AG04449 (cell line): ENCODE measurements at regions not wholly inside any gene's neighbourhood (a gene's known extent, or its start where the extent isn't known, plus 50 kb on each side); places are given as distances from the start of the nearest gene placed in this dataset.

Source experiments
- CTCF ChIA-PET: fragments of 350-600 bp; formaldehyde crosslinking; extraction: SDS; loops from one replicate; lab custom pipeline; 2021; ENCODE audit warnings: antibody characterized with exemption; lab: Yijun Ruan, JAX
- POLR2A ChIA-PET: fragments of 400-600, 350-600 bp; formaldehyde crosslinking; extraction: SDS; loops from one replicate; lab custom pipeline; 2020; ENCODE audit warnings: antibody characterized with exemption, inconsistent platforms; lab: Yijun Ruan, JAX
- DNase-seq: peaks from one replicate; pipeline ENCODE4 v3.0.0-alpha.2; 2010; ENCODE audit warnings: low read depth, low spot score
- H3K4me3 ChIP-seq: 2 replicates; pipeline ENCODE4 v1.5.1; 2011; ENCODE audit warnings: low read depth, mild to moderate bottlenecking, control low read depth, low read length
- TF ChIP-seq, protein P1 (sequence below): IDR thresholded peaks from one replicate; pipeline ENCODE4 v1.5.1; 2011; ENCODE audit warnings: mild to moderate bottlenecking, moderate library complexity, low read length, control low read depth, inconsistent platforms; ENCODE audit not compliant: insufficient read depth; ENCODE audit errors: missing control alignments

DNA sequence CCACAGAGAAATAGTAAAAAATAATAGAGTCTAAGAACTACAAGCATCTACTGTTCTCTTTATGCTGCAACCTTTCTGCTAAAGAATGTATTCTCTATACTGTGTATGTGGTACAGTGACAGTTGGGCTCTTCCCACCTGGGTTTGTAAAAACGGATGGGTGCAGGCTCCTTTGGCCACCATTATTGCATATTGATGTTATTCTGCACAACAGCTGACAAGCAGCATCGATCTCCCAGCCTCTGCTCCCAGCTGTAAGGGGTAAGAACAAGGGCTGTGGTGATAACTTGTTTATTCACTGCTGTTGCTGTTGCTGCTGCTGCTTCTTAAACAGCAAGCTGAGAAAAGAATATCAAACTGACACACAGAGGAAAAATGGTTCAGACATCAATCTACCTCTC is 56.1 kb downstream of the KCNRG start:
- DNase-seq, result no peak
- CTCF ChIA-PET, result interaction anchor here (0.9 to 1.2 kb wide), 4 partner anchors 9 to 95 kb away, joined by 3 to 6 read pairs (median 4); no protein-coding TSS in a partner anchor
- POLR2A ChIA-PET, result no interaction called here

DNA sequence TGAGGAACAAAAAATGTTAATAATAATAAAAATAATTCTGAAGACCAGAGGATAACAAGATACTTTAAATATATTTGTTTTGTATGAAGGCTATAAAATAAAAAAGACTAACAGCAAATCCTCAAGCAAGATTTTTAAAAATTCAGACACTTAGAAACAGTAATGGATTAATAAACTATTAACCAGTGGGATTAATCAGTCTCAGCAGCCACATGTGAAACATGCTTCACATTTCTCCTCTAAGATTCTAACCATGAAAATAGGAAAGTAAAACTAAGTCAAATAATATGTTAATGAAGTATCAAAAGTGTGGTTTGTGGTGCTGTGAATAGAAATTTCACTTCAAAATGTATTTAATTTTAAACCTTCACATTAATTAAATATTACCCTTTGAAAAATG is 57.4 kb downstream of the KCNRG start:
- ChIA-PET POLR2A (interaction anchor here (0.7 kb wide), 1 partner anchor 75 kb away, joined by 3 read pairs; no protein-coding TSS in a partner anchor), CTCF (interaction anchor here (0.9 to 2.1 kb wide), 2 partner anchors 12 to 75 kb away, joined by 3 to 11 read pairs; no protein-coding TSS in a partner anchor)
- no peak overlapping the region for H3K4me3 ChIP-seq
- DNase-seq, result no peak
- TF ChIP-seq, protein P1, sequence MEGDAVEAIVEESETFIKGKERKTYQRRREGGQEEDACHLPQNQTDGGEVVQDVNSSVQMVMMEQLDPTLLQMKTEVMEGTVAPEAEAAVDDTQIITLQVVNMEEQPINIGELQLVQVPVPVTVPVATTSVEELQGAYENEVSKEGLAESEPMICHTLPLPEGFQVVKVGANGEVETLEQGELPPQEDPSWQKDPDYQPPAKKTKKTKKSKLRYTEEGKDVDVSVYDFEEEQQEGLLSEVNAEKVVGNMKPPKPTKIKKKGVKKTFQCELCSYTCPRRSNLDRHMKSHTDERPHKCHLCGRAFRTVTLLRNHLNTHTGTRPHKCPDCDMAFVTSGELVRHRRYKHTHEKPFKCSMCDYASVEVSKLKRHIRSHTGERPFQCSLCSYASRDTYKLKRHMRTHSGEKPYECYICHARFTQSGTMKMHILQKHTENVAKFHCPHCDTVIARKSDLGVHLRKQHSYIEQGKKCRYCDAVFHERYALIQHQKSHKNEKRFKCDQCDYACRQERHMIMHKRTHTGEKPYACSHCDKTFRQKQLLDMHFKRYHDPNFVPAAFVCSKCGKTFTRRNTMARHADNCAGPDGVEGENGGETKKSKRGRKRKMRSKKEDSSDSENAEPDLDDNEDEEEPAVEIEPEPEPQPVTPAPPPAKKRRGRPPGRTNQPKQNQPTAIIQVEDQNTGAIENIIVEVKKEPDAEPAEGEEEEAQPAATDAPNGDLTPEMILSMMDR, result no peak

More for the DNA sequence above, 56.1 kb downstream of the KCNRG start:
- H3K4me3 ChIP-seq, result no peak overlapping the region
- TF ChIP-seq, protein P1, result no peak

DNA sequence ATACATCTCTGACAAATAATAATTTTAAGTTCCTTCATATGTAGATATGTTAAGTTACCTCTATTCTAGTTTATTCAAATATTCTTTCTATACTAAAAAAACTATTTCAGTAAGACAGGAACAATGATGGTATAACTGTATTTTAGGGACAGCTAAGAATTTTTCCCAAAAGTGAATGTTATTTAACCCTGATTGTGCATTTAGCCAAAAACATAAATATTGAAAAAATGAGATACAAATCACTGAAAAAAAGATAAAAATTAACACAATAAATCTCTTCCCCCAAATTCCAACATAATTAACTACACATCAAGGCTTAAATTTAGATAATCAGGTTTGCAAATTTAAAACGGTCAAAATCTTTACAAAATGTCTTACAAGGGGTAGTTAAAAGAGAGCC is 58.1 kb downstream of the KCNRG start:
- ChIA-PET CTCF (interaction anchor here (0.9 to 2.1 kb wide), 3 partner anchors 11 to 97 kb away, joined by 3 to 11 read pairs (median 4); no protein-coding TSS in a partner anchor), POLR2A (interaction anchor here (0.7 kb wide), 1 partner anchor 76 kb away, joined by 3 read pairs; no protein-coding TSS in a partner anchor)
- DNase-seq, result no peak
- TF ChIP-seq, protein P1, result no peak
- H3K4me3 ChIP-seq, result no peak overlapping the region

DNA sequence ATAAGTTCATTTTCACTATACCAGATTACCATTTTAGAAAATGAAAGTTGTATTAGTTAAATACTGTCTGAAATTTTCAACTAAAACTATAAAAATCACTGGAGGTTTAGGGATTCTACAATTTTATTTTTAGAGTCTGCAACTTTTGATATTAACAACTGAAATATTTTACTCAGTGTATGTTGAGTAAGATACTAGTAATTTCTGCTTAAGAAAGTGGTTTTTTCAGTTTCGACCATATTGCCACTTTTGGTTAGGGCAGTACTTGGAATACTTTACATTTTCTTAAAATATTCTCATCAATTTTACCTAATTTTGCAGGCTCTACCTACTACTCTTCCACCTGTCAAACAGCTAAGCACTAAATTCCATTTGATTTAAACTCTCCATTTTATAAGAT is 59.6 kb downstream of the KCNRG start:
- CTCF ChIA-PET, result interaction anchor here (0.8 to 1.2 kb wide), 2 partner anchors 77 to 837 kb away, joined by 4 to 6 read pairs; partner anchors contain the start of gene TRIM13
- no peak overlapping the region for H3K4me3 ChIP-seq
- POLR2A ChIA-PET, result interaction anchor here (1.0 kb wide), 1 partner anchor 77 kb away, joined by 4 read pairs; the partner anchor contains the start of gene TRIM13

DNA sequence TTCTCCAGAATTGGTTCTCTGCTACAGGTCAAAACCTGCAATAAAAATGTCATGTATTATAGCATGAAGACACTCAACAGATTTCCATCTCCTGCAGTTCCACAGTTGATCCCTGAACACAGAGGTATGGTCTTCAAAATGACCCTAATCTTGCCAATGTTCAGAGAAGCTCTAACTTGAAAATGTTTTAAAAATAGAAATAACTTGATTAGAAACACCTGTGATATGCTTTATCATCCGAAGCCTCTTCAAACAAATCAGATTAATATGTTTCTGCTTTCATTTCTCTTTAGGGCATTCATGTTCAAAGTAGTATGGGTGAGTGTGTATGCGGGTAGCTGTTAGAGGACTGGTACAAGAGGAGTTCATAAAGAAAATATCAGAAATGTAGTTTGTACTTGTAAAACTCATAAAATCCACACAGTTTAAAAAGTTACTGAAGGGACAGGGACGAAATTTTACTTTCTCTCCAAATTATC is 60.4 kb downstream of the KCNRG start:
- ChIA-PET POLR2A (interaction anchor here (1.0 kb wide), 1 partner anchor 78 kb away, joined by 4 read pairs; the partner anchor contains the start of gene TRIM13), CTCF (interaction anchor here (0.6 to 1.2 kb wide), 3 partner anchors 57 to 836 kb away, joined by 3 to 6 read pairs (median 4); partner anchors contain the start of gene TRIM13)
- no peak overlapping the region for H3K4me3 ChIP-seq
- TF ChIP-seq, protein P1, result no peak
- DNase-seq, result no peak

More for the DNA sequence above, 59.6 kb downstream of the KCNRG start:
- DNase-seq, result no peak
- TF ChIP-seq, protein P1, result no peak

DNA sequence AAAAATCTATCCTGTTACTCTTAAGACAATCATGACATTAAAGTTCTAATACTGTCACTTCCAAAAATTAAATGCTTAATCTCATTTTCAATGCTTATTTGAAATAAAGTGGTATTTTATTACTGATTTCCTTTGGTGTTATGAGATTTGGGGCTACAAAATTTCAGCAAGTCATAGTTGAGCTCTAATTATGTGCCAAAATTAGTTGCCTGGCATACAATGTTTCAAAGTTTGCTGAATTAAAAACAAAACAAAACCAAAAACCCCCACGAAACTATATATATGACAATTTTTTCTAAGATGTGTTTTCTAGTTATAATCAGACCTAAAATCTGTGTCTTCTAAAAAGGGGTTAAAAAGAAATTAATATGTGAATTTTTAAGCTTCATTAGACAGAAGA is 62.2 kb downstream of the KCNRG start:
- ChIA-PET CTCF (interaction anchor here (1.0 to 1.1 kb wide), 2 partner anchors 80 to 992 kb away, joined by 3 to 4 read pairs; no protein-coding TSS in a partner anchor), POLR2A (interaction anchor here (0.7 kb wide), 1 partner anchor 232 kb away, joined by 3 read pairs; no protein-coding TSS in a partner anchor)
- TF ChIP-seq, protein P1, result no peak
- H3K4me3 ChIP-seq, result no peak overlapping the region
- no peak for DNase-seq
